DND-41 (cell line): ENCODE measurements at regions not wholly inside any gene's neighbourhood (a gene's known extent, or its start where the extent isn't known, plus 50 kb on each side); places are given as distances from the start of the nearest gene placed in this dataset.

Experiments used
- ATAC-seq: fragments of 200-7000 bp; cut with Tn5 transposase; 3 replicates; pipeline ENCODE4 v1.9.1; 2021; ENCODE audit warnings: low read depth; ENCODE audit not compliant: insufficient read depth
- DNase-seq: peaks from one replicate; pipeline ENCODE4 v3.0.0-alpha.2; 2020
- H2AFZ ChIP-seq: 2 replicates; pipeline ENCODE4 v1.6.0; 2012; ENCODE audit warnings: low read depth, low read length
- H3K27ac ChIP-seq: 2 replicates; pipeline ENCODE4 v1.5.1; 2012; ENCODE audit warnings: low read length, inconsistent platforms
- H3K27me3 ChIP-seq: fragments of 200-600 bp; sonication (generic); 2 replicates; pipeline ENCODE4 v1.6.0; 2012; ENCODE audit warnings: low read length, mild to moderate bottlenecking, inconsistent platforms; ENCODE audit not compliant: insufficient read depth, poor library complexity
- H3K36me3 ChIP-seq: 2 replicates; pipeline ENCODE4 v1.5.1; 2012; ENCODE audit warnings: low read length, inconsistent platforms; ENCODE audit not compliant: insufficient read depth
- H3K4me1 ChIP-seq: 2 replicates; pipeline ENCODE4 v1.5.1; 2012; ENCODE audit warnings: mild to moderate bottlenecking, low read length; ENCODE audit not compliant: insufficient read depth
- H3K4me2 ChIP-seq: 2 replicates; pipeline ENCODE4 v1.6.0; 2012; ENCODE audit warnings: mild to moderate bottlenecking, moderate library complexity, low read length, inconsistent platforms; ENCODE audit not compliant: insufficient read depth
- H3K4me3 ChIP-seq, 2 experiments: fragments of 200-600 bp in 1 of 2; shearing (Covaris generic) in 1 of 2; 2 replicates each; pipeline ENCODE4 v1.5.1; 2012 to 2016; ENCODE audit warnings: inconsistent platforms in 2 of 2, low read length in 2 of 2, mild to moderate bottlenecking in 2 of 2, low read depth in 1 of 2, moderate library complexity in 1 of 2
- H3K79me2 ChIP-seq: 2 replicates; pipeline ENCODE4 v1.6.0; 2012; ENCODE audit warnings: low read length, inconsistent platforms; ENCODE audit not compliant: insufficient read depth
- H3K9ac ChIP-seq: 2 replicates; pipeline ENCODE4 v1.6.0; 2012; ENCODE audit warnings: low read depth, mild to moderate bottlenecking, inconsistent platforms, low read length, moderate library complexity
- H3K9me3 ChIP-seq: 2 replicates; pipeline ENCODE4 v1.5.1; 2012; ENCODE audit warnings: low read length, moderate library complexity, mild to moderate bottlenecking, inconsistent platforms; ENCODE audit not compliant: insufficient read depth, severe bottlenecking
- H4K20me1 ChIP-seq: 2 replicates; pipeline ENCODE4 v1.6.0; 2012; ENCODE audit warnings: low read length; ENCODE audit not compliant: insufficient read depth
- CTCF ChIP-seq: IDR thresholded peaks from 2 replicates; pipeline ENCODE4 v1.5.1; 2012; ENCODE audit warnings: borderline replicate concordance, low read length, moderate library complexity, mild to moderate bottlenecking; ENCODE audit not compliant: poor library complexity, severe bottlenecking; ENCODE audit errors: extremely low read depth
- EZH2 ChIP-seq: IDR thresholded peaks from 3 replicates; pipeline ENCODE4 v1.6.1; 2012; ENCODE audit warnings: borderline replicate concordance, low read depth, mild to moderate bottlenecking, moderate library complexity, low read length, inconsistent platforms; ENCODE audit not compliant: severe bottlenecking

- Histone ChIP-seq H3K27me3 (no peaks in the 10 kb centered on the region), H3K36me3 (no peaks in the 10 kb centered on the region), H3K4me1 (no peaks in the 10 kb centered on the region), H3K27ac (no peak overlapping the region), H4K20me1 (no peaks in the 10 kb centered on the region), H3K79me2 (no peaks in the 10 kb centered on the region), H3K4me2 (no peak overlapping the region), H2AFZ (no peak overlapping the region), H3K4me3 (no peak overlapping the region), H3K9me3 (no peaks in the 10 kb centered on the region), H3K9ac (no peak overlapping the region)
- ATAC-seq (no peak), DNase-seq (no peak)
- TF ChIP-seq CTCF (no peak), EZH2 (no peak)
Observed at GRCh38 chr2:223450246-223450645, 151.9 kb downstream of the SCG2 start.

- ATAC-seq (peak; percentile 29; the same call in 1 of the 3 replicates), DNase-seq (no peak)
- TF ChIP-seq EZH2 = no peak
- TF ChIP-seq CTCF = no peak
- H3K36me3 ChIP-seq = no peaks in the 10 kb centered on the region
- H2AFZ ChIP-seq = no peak overlapping the region
- H3K4me3 ChIP-seq = no peak overlapping the region
- H3K9ac ChIP-seq = no peak overlapping the region
- H3K79me2 ChIP-seq = no peaks in the 10 kb centered on the region
- H3K27ac ChIP-seq = no peak overlapping the region
- no peak overlapping the region for H3K4me2 ChIP-seq
- no peaks in the 10 kb centered on the region for H3K27me3 ChIP-seq
- no peaks in the 10 kb centered on the region for H3K9me3 ChIP-seq
- no peaks in the 10 kb centered on the region for H4K20me1 ChIP-seq
- H3K4me1 ChIP-seq = 0 out of 2 replicates have a peak, but pooled peaks cover 3% of the 10 kb centered on the region
Observed at GRCh38 chr2:223457301-223457700, 144.9 kb downstream of the SCG2 start.

GRCh38 chr2:223459328-223459939 is 142.7 kb downstream of the SCG2 start:
- no peaks in the 10 kb centered on the region for H3K27me3 ChIP-seq
- H3K4me2 ChIP-seq = no peak overlapping the region
- H3K36me3 ChIP-seq = no peaks in the 10 kb centered on the region
- no peaks in the 10 kb centered on the region for H4K20me1 ChIP-seq
- H3K4me3 ChIP-seq = no peak overlapping the region
- no peak overlapping the region for H2AFZ ChIP-seq
- no peak for TF ChIP-seq EZH2
- TF ChIP-seq CTCF = peak; percentile 8
- no peak overlapping the region for H3K27ac ChIP-seq
- ATAC-seq (no peak), DNase-seq (no peak)
- 0 out of 2 replicates have a peak, but pooled peaks cover 3% of the 10 kb centered on the region for H3K4me1 ChIP-seq
- no peaks in the 10 kb centered on the region for H3K9me3 ChIP-seq
- no peaks in the 10 kb centered on the region for H3K79me2 ChIP-seq
- no peak overlapping the region for H3K9ac ChIP-seq
